ENCODE measurements at regions not wholly inside any gene's neighbourhood (a gene's known extent, or its start where the extent isn't known, plus 50 kb on each side); places are given as distances from the start of the nearest gene placed in this dataset.

DNA sequence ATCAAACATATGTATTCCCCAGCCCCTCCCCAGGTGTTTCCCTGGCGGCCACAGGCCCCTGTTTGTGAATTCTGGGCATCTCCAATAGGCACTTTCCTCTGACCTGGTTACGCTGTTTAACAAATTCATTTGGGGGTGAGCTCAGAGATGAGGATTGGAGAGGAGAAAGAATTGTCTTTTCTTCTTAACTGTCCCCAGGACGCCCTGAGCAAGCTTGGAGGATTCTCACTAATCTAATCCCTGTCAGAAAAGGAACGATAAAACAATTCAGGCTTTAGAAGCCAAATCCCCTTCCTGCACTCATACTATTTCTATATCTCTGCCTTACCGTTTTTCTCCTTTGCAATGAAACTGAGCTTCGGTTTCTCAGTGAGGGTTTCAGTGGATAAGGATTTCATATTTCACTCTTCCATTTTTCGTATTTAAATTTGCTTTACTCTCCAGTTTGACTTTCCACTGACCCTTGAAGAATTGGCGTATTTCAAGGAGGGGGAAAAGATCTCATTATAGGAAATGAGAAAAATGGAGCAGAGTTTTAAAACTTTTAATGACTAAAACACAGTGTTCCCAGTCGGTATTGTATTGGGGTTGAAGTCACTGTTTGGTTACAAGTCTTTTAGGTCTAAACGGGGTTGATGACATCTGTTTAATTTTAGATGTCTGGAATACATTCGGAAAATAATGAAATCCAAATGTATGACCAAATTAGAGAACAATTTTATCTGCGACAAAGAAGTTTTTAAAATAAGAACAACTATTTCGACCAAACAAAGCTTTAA lies 180.1 kb downstream of the MACROH2A1 start:
- no peak for DNase-seq (ENCODE audit: low spot score)

DNA sequence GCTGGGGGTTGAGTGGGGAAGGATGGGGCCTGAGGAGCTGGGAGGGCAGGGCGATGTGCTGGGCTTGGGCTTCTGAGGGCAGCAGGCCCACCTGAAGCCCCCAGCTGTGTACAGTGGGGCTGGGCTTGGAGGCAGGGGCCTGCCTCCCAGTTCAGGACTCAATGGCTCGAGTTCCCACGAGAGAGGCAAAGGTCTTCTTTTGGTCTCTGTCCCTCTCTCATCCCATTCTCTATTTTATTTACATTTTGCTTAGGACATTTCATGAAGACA lies 180.6 kb downstream of the MACROH2A1 start:
- DNase-seq (ENCODE audit: low spot score) = no peak

- no peak for DNase-seq (ENCODE audit: low spot score)
These were observed 181.2 kb downstream of the MACROH2A1 start for GRCh38 chr5:135217669-135218485.

GRCh38 chr5:135216471-135217343 lies 182.3 kb downstream of the MACROH2A1 start:
- DNase-seq (ENCODE audit: low spot score) = no peak

DNA sequence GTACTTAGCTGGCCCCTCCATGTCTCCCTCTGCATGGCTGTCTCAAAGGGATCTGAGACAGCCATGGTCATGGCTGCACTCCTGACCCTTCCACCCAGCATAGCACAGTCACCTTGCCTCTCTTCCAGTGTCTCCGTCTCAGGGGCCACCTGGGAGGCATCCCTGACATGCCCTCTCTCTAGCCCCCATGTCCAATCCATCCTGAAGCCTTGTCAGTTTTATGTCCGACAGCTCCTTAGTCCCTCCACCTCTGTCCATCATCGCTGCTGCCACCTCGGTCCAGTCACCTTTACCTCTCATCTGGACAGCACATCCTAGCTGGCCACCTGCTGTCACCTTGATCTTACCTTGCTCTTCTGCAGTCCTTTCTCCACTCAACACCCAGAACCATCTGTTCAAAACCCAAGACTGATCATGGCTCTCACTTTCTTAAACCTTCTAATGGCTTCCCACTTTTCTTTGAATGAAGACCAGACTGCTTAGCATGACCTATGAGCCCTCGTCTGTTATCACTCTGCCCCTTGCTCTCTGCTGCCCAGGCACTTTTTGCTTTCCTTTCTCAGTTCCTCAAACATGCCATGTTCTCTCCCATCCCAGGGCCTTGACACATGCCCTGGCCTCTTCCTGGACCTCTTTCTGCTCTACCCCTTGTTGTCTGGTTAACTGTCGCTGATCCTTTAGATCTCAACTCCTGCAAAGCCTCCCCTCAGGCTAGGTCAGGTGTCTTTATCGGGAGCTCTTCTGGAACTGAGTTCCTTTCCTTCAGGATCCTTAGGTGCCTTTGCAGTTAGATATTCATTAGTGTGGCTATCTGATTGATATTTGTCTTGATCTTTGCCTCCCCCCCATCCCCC lies 181.8 kb upstream of the PITX1 start:
- DNase-seq (ENCODE audit: low spot score) = no peak

GRCh38 chr5:135214897-135215616 lies 181.0 kb upstream of the PITX1 start:
- peak; percentile 36 for DNase-seq (ENCODE audit: low spot score)

DNA sequence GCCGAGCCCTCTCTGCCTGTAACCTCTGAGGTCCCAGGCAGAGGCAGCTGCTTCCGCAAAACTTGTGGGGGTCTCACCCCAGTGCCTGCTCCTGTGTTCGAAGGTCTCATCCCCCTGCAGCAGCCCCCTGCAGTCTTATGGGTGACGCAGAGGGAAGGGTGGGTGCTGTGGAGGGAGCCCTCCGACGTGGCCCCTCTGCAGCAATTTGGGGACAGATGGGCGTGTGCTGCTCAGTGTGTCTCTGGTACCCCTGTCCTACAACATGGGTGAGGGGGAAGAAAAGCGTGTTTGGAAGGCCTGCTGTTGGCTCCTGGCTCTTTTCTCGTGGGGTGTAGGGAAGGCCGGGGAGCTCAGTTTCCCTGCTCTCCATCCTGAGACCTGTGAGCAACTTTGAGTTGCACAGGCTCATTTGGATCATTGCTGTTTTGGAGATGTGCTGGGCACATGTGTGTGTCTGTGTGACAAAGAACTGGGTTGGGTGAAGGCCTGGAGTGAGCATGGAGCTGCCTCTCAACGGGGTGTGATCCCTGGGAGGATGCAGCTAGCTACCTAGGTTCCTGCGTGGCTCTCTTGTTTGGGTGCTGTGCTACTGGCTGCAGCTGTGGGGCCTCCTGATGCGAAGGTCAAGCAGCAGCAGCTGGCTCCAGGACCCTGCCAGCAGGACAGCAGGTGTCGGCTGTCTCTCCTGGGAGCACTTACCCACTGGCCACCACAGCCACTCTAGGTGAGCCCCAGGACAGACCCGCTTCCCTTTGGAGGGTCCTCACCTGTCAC lies 179.6 kb upstream of the PITX1 start:
- no peak for DNase-seq (ENCODE audit: low spot score)

GRCh38 chr5:135213027-135213386 lies 179.0 kb upstream of the PITX1 start:
- no peak for DNase-seq (ENCODE audit: low spot score)

DNA sequence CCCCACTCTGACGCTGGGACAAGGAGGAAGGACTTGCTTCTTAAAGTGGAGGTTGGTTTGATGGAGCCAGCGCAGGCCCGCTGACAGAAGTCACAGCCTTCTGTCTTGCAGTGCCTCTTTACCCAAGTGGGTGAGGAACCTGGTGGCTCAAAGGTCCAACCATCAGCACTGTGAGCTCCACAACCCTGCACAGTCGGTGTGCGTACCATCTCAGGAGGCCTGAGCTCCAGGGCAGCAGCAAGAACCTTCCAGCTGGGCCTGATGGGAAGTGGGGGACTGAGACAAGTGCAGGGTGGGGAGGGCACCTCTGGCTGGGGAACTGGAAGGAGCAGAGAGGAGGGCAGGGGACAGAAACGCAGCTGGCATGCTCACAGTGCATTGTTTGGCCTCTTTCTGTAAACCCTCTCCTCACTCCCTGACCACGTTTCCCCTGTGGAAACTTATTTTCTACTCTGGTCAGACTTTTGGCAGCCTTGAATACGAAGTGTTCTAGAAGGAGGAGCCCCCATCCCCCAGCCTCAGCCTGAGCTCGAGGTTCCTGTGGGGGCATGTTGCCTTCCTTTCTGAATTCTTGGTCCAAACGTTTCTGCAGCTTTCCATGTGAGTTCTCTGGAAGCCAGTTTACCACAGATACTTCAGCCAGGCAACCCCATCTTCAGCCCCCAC lies 178.5 kb upstream of the PITX1 start:
- no peak for DNase-seq (ENCODE audit: low spot score)

- no peak for DNase-seq (ENCODE audit: low spot score)
These were observed 177.8 kb upstream of the PITX1 start for GRCh38 chr5:135211791-135212190.

DNA sequence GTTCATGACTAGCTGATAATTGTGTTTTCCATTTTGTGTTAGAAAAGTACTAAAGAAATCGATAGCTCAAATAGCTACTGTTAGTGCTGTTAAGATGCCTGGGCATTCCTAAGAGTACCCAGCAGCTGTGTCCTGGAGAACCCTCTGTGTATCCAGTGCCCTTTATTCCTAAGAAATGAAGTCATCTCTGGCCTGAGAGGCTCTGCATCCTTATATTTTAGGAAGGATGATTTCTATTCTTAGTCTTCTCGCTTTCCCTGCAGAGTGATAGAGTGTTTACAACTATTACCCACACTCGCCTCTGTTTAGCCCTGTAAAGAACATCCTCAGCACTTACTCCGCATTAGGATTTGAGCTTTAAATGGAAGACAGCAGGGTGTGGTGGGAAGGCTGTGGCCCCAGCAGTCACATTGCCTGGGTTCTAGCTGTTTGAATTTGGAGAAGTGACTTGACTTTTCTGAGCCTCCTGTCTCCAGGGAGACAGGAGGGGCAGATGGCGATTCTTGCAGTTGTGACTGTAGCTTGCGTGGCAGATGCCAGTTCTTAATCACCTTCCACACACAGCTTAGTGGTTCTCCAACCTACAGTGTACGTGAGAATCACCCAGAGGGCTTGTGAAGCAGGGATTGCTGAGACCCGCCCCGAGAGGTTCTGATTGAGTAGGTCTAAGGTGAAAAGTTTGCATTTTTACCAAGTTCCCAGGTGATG lies 177.2 kb upstream of the PITX1 start:
- no peak for DNase-seq (ENCODE audit: low spot score)

GRCh38 chr5:135210286-135211055 lies 176.4 kb upstream of the PITX1 start:
- no peak for DNase-seq (ENCODE audit: low spot score)

GRCh38 chr5:135208903-135209721 lies 175.1 kb upstream of the PITX1 start:
- DNase-seq (ENCODE audit: low spot score) = no peak

- DNase-seq (ENCODE audit: low spot score) = no peak
These were observed 174.5 kb upstream of the PITX1 start for GRCh38 chr5:135208555-135208902.

- DNase-seq (ENCODE audit: low spot score) = no peak
These were observed 173.8 kb upstream of the PITX1 start for GRCh38 chr5:135207866-135208265.

DNA sequence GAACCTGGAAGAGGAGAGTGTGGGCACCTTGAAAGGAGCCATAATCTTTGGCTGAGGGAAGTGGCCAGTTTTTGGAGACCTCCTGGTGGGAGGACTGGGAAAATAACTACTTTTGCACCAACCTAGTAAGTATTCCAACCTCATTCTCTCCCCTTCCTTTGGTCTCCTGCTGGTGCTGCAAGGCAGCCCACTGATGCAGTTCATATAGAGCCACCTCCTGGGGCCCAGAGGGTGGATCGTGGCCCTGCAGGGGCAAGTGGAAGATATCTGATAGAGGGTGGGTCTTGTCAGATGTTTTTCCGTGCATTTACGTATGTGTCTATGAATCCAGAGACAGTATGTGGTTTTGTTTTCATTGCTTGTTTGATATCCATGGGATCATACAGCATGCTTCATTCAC lies 172.8 kb upstream of the PITX1 start:
- no peak for DNase-seq (ENCODE audit: low spot score)

- DNase-seq (ENCODE audit: low spot score) = no peak
These were observed 171.8 kb upstream of the PITX1 start for GRCh38 chr5:135205632-135206349.

Measured in Ammon's horn (tissue), 1 donor.